ENCODE measurements at regions not wholly inside any gene's neighbourhood (a gene's known extent, or its start where the extent isn't known, plus 50 kb on each side); places are given as distances from the start of the nearest gene placed in this dataset.

GRCh38 chrX:13180807-13181206, 136.4 kb upstream of the FAM9C start:
- WGBS: 93% methylated on average over 2 of the region's 2 CpGs
- no peak overlapping the region for H3K27ac ChIP-seq
- H3K27me3 ChIP-seq (replicated peaks; ENCODE audit: insufficient read depth): no peaks in the 10 kb centered on the region
- no peak overlapping the region for H3K4me3 ChIP-seq
- no peaks in the 10 kb centered on the region for H3K9me3 ChIP-seq
- no peak for DNase-seq (ENCODE audit: low spot score)
- TF ChIP-seq POLR2A (IDR thresholded peaks at IDR 0.05) (no peak), POLR2AphosphoS5 (IDR thresholded peaks at IDR 0.05) (no peak), CTCF (IDR thresholded peaks at IDR 0.05) (no peak)
- H3K36me3 ChIP-seq: no peaks in the 10 kb centered on the region
- H3K4me1 ChIP-seq (replicated peaks): no peaks in the 10 kb centered on the region
- intact Hi-C loops (cut with DNase I): no loop called here

- Histone ChIP-seq H3K27ac (no peak overlapping the region), H3K27me3 (replicated peaks; ENCODE audit: insufficient read depth) (no peaks in the 10 kb centered on the region), H3K9me3 (no peaks in the 10 kb centered on the region), H3K36me3 (no peaks in the 10 kb centered on the region), H3K4me3 (no peak overlapping the region), H3K4me1 (replicated peaks) (no peaks in the 10 kb centered on the region)
- TF ChIP-seq CTCF (IDR thresholded peaks at IDR 0.05) (no peak), POLR2AphosphoS5 (IDR thresholded peaks at IDR 0.05) (no peak), POLR2A (IDR thresholded peaks at IDR 0.05) (no peak)
- WGBS: 97% methylated on average over 3 of the region's 3 CpGs
- intact Hi-C loops (cut with DNase I): no loop called here
- DNase-seq (ENCODE audit: low spot score): no peak
Observed at GRCh38 chrX:13179586-13179985, 135.2 kb upstream of the FAM9C start.

GRCh38 chrX:13179100-13179499, 134.7 kb upstream of the FAM9C start:
- no peak for DNase-seq (ENCODE audit: low spot score)
- WGBS: 88% methylated on average over 1 of the region's 2 CpGs
- no peaks in the 10 kb centered on the region for H3K36me3 ChIP-seq
- no peaks in the 10 kb centered on the region for H3K9me3 ChIP-seq
- no peak overlapping the region for H3K27ac ChIP-seq
- TF ChIP-seq CTCF (IDR thresholded peaks at IDR 0.05): no peak
- TF ChIP-seq POLR2AphosphoS5 (IDR thresholded peaks at IDR 0.05): no peak
- no peak for TF ChIP-seq POLR2A (IDR thresholded peaks at IDR 0.05)
- H3K4me3 ChIP-seq: no peak overlapping the region
- intact Hi-C loops (cut with DNase I): no loop called here
- no peaks in the 10 kb centered on the region for H3K4me1 ChIP-seq (replicated peaks)
- no peaks in the 10 kb centered on the region for H3K27me3 ChIP-seq (replicated peaks; ENCODE audit: insufficient read depth)

- 73% methylated on average over 6 of the region's 6 CpGs for WGBS
- intact Hi-C loops (cut with DNase I): no loop called here
- H3K36me3 ChIP-seq: no peaks in the 10 kb centered on the region
Observed at GRCh38 chrX:13177921-13178566, 133.6 kb upstream of the FAM9C start.

More at GRCh38 chrX:13177921-13178566, 133.6 kb upstream of the FAM9C start:
- Histone ChIP-seq H3K9me3 (no peaks in the 10 kb centered on the region), H3K4me1 (replicated peaks) (no peaks in the 10 kb centered on the region), H3K4me3 (no peak overlapping the region), H3K27me3 (replicated peaks; ENCODE audit: insufficient read depth) (no peaks in the 10 kb centered on the region), H3K27ac (no peak overlapping the region)
- DNase-seq (ENCODE audit: low spot score): no peak
- TF ChIP-seq CTCF (IDR thresholded peaks at IDR 0.05): no peak
- TF ChIP-seq POLR2A (IDR thresholded peaks at IDR 0.05): no peak
- TF ChIP-seq POLR2AphosphoS5 (IDR thresholded peaks at IDR 0.05): no peak
